H1 (cell line): ENCODE measurements at regions not wholly inside any gene's neighbourhood (a gene's known extent, or its start where the extent isn't known, plus 50 kb on each side); places are given as distances from the start of the nearest gene placed in this dataset.

Experiments used
- CTCF ChIA-PET: fragments of 300-600 bp; sonication (Branson Sonifier 250); formaldehyde crosslinking; loops from one replicate; lab custom pipeline; 2021; ENCODE audit not compliant: partially characterized antibody; lab: Charles Lee
- POLR2A ChIA-PET: fragments of 300-600 bp; sonication (Branson Sonifier 250); formaldehyde crosslinking; loops from one replicate; lab custom pipeline; 2021; ENCODE audit warnings: inconsistent platforms; ENCODE audit not compliant: partially characterized antibody; lab: Charles Lee
- DNase-seq, 2 experiments: peaks; one replicate each; pipeline versions ENCODE4 v3.0.0 to v3.0.0-alpha.2; 2010 to 2022; ENCODE audit warnings: low spot score in 2 of 2, low read depth in 1 of 2, mixed read lengths in 1 of 2
- FAIRE-seq: peaks from 2 replicates; lab custom pipeline; 2011; peaks lifted over from hg19 to GRCh38; lab: Jason Lieb, UNC
- H2AFZ ChIP-seq: 2 replicates; pipeline ENCODE4 v1.8.1; 2012; ENCODE audit warnings: low read length, inconsistent platforms
- H2AK5ac ChIP-seq: 2 replicates; pipeline ENCODE4 v1.6.1; 2013; ENCODE audit warnings: low read depth, low read length
- H2BK120ac ChIP-seq: replicated peaks from 2 replicates; pipeline ENCODE3; 2013; ENCODE audit warnings: low read depth, low read length, inconsistent platforms
- H2BK12ac ChIP-seq: 2 replicates; pipeline ENCODE4 v1.6.1; 2013; ENCODE audit warnings: low read depth, low read length
- H2BK15ac ChIP-seq: 2 replicates; pipeline ENCODE4 v1.6.1; 2013; ENCODE audit warnings: low read length
- H2BK20ac ChIP-seq: 2 replicates; pipeline ENCODE4 v1.6.1; 2013; ENCODE audit warnings: low read length
- H2BK5ac ChIP-seq: 2 replicates; pipeline ENCODE4 v1.6.1; 2013; ENCODE audit warnings: low read depth, low read length
- H3K14ac ChIP-seq: 2 replicates; pipeline ENCODE4 v1.6.1; 2013; ENCODE audit warnings: inconsistent platforms; ENCODE audit not compliant: insufficient read length
- H3K18ac ChIP-seq: 2 replicates; pipeline ENCODE4 v1.6.1; 2013; ENCODE audit warnings: low read length; ENCODE audit errors: extremely low read depth
- H3K23ac ChIP-seq: 2 replicates; pipeline ENCODE4 v1.6.1; 2013; ENCODE audit warnings: inconsistent platforms; ENCODE audit not compliant: insufficient read length
- H3K23me2 ChIP-seq: 2 replicates; pipeline ENCODE4 v1.6.1; 2013; ENCODE audit warnings: low read depth, low read length
- H3K27ac ChIP-seq: 2 replicates; pipeline ENCODE4 v1.6.1; 2011; ENCODE audit warnings: low read depth, low read length, inconsistent platforms
- H3K27me3 ChIP-seq, 4 experiments: replicated peaks in 1 of 4; 1 replicate in 1 of 4; 2 replicates in 3 of 4; pipeline versions ENCODE4 v1.6.1 to v1.8.1; 2011 to 2013; ENCODE audit warnings: low read length in 3 of 4, mild to moderate bottlenecking in 3 of 4, inconsistent platforms in 2 of 4, mixed read lengths in 2 of 4, moderate library complexity in 1 of 4; ENCODE audit not compliant: control insufficient read depth in 3 of 4, insufficient read depth in 3 of 4; ENCODE audit errors: extremely low read depth in 1 of 4
- H3K36me3 ChIP-seq, 4 experiments: 2 replicates each; pipeline versions ENCODE4 v1.6.1 to v1.8.1; 2011 to 2013; ENCODE audit warnings: mild to moderate bottlenecking in 4 of 4, low read length in 3 of 4, moderate library complexity in 2 of 4, control low read depth in 1 of 4, inconsistent platforms in 1 of 4; ENCODE audit not compliant: insufficient read depth in 4 of 4, control insufficient read depth in 2 of 4
- H3K4ac ChIP-seq: replicated peaks from 2 replicates; pipeline ENCODE3; 2013; ENCODE audit warnings: low read length, low read depth, mixed read lengths, inconsistent platforms; ENCODE audit not compliant: insufficient read length
- H3K4me1 ChIP-seq, 4 experiments: replicated peaks in 1 of 4; 1 replicate in 1 of 4; 2 replicates in 3 of 4; pipeline versions ENCODE4 v1.6.1 to v1.8.1; 2011 to 2013; ENCODE audit warnings: low read length in 3 of 4, inconsistent platforms in 2 of 4, mixed read lengths in 1 of 4; ENCODE audit not compliant: insufficient read depth in 4 of 4, control insufficient read depth in 3 of 4
- H3K4me2 ChIP-seq, 2 experiments: 2 replicates each; pipeline versions ENCODE4 v1.6.1 to v1.8.1; 2011 to 2013; ENCODE audit warnings: low read depth in 2 of 2, low read length in 2 of 2, control low read depth in 1 of 2, inconsistent platforms in 1 of 2, mild to moderate bottlenecking in 1 of 2; ENCODE audit not compliant: insufficient read depth in 1 of 2
- H3K4me3 ChIP-seq, 4 experiments: fragments of 200-600, 300-600 bp in 1 of 4; sonication (generic), shearing (Covaris generic), sonication (Bioruptor Twin) in 1 of 4; 2 replicates each; pipeline versions ENCODE4 v1.5.1 to v1.8.1; 2011 to 2016; ENCODE audit warnings: low read length in 4 of 4, low read depth in 3 of 4, control low read depth in 2 of 4, inconsistent platforms in 2 of 4, mild to moderate bottlenecking in 2 of 4, mixed read lengths in 1 of 4, moderate library complexity in 1 of 4; ENCODE audit not compliant: insufficient read depth in 2 of 4; ENCODE audit errors: extremely low read depth in 1 of 4
- H3K56ac ChIP-seq: replicated peaks from 2 replicates; pipeline ENCODE3; 2013; ENCODE audit warnings: low read depth, mild to moderate bottlenecking, mixed read lengths, low read length, inconsistent platforms; ENCODE audit not compliant: insufficient read length
- H3K79me1 ChIP-seq: 2 replicates; pipeline ENCODE4 v1.6.1; 2013; ENCODE audit warnings: low read depth, low read length, control low read depth
- H3K79me2 ChIP-seq, 2 experiments: 2 replicates each; pipeline versions ENCODE4 v1.6.1 to v1.8.1; 2012 to 2013; ENCODE audit warnings: low read length in 2 of 2, mild to moderate bottlenecking in 2 of 2, inconsistent platforms in 1 of 2; ENCODE audit not compliant: insufficient read depth in 2 of 2, control insufficient read depth in 1 of 2
- H3K9ac ChIP-seq, 4 experiments: replicated peaks in 1 of 4; 1 replicate in 1 of 4; 2 replicates in 3 of 4; pipeline versions ENCODE4 v1.6.1 to v1.8.1; 2011 to 2013; ENCODE audit warnings: low read depth in 3 of 4, low read length in 3 of 4, control low read depth in 2 of 4, mild to moderate bottlenecking in 2 of 4, moderate library complexity in 2 of 4, inconsistent platforms in 1 of 4; ENCODE audit errors: extremely low read depth in 1 of 4
- H3K9me3 ChIP-seq, 2 experiments: 2 replicates each; pipeline versions ENCODE4 v1.6.1 to v1.8.1; 2012 to 2013; ENCODE audit warnings: mild to moderate bottlenecking in 2 of 2, moderate library complexity in 2 of 2, control low read depth in 1 of 2, inconsistent platforms in 1 of 2, low read depth in 1 of 2, low read length in 1 of 2, mixed read lengths in 1 of 2; ENCODE audit not compliant: insufficient read depth in 2 of 2
- H4K20me1 ChIP-seq, 2 experiments: replicated peaks in 1 of 2; 2 replicates each; pipeline versions ENCODE3 to v1.8.1; 2011 to 2013; ENCODE audit warnings: inconsistent platforms in 2 of 2, low read length in 2 of 2, mild to moderate bottlenecking in 1 of 2; ENCODE audit not compliant: insufficient read depth in 2 of 2, control insufficient read depth in 1 of 2
- H4K5ac ChIP-seq: 2 replicates; pipeline ENCODE4 v1.6.1; 2013; ENCODE audit warnings: low read length, low read depth, mixed read lengths, inconsistent platforms; ENCODE audit not compliant: insufficient read length
- H4K8ac ChIP-seq: 2 replicates; pipeline ENCODE4 v1.8.0; 2013; ENCODE audit warnings: mild to moderate bottlenecking, moderate library complexity, low read length, inconsistent platforms; ENCODE audit not compliant: insufficient read depth; ENCODE audit errors: extremely low read depth
- H4K91ac ChIP-seq: replicated peaks from 2 replicates; pipeline ENCODE3; 2013; ENCODE audit warnings: low read length, mixed read lengths, inconsistent platforms; ENCODE audit not compliant: insufficient read length
- BRCA1 ChIP-seq: IDR thresholded peaks from 2 replicates; pipeline ENCODE4 v1.6.1; 2012; ENCODE audit warnings: low read depth, low read length, improper control_type of control experiment
- CBX8 ChIP-seq: fragments of 300-800, 300-1000 bp; sonication (generic); IDR thresholded peaks from 2 replicates; pipeline ENCODE4 v1.7.1; 2016; ENCODE audit warnings: low read depth, low read length, borderline replicate concordance
- CHD1 ChIP-seq: IDR thresholded peaks from 2 replicates; pipeline ENCODE4 v1.6.1; 2012; ENCODE audit warnings: low read depth, low read length, improper control_type of control experiment
- EP300 ChIP-seq, 2 experiments: IDR thresholded peaks; 1 replicate in 1 of 2; 2 replicates in 1 of 2; pipeline ENCODE4 v1.6.1; 2011 to 2012; ENCODE audit warnings: low read depth in 2 of 2, low read length in 2 of 2, mild to moderate bottlenecking in 2 of 2, borderline replicate concordance in 1 of 2, inconsistent platforms in 1 of 2, moderate library complexity in 1 of 2
- NANOG ChIP-seq: IDR thresholded peaks from 2 replicates; pipeline ENCODE4 v1.6.1; 2011; ENCODE audit warnings: low read length, low read depth, mild to moderate bottlenecking, inconsistent platforms; ENCODE audit not compliant: insufficient read depth, poor library complexity, severe bottlenecking
- PHF8 ChIP-seq: fragments of 200-600 bp; sonication (generic); conservative IDR thresholded peaks from 2 replicates; pipeline ENCODE4 v1.7.1; 2012; ENCODE audit warnings: low read depth, mild to moderate bottlenecking, inconsistent platforms, low read length, moderate library complexity
- POU5F1 ChIP-seq: IDR thresholded peaks from 2 replicates; pipeline ENCODE4 v1.6.1; 2011; ENCODE audit warnings: low read depth, mild to moderate bottlenecking, low read length, moderate library complexity
- RAD21 ChIP-seq, 2 experiments: IDR thresholded peaks in 1 of 2; conservative IDR thresholded peaks in 1 of 2; 2 replicates each; pipeline ENCODE4 v1.6.1; 2011; ENCODE audit warnings: low read depth in 2 of 2, low read length in 2 of 2, improper control_type of control experiment in 1 of 2, inconsistent platforms in 1 of 2, mild to moderate bottlenecking in 1 of 2, moderate library complexity in 1 of 2
- RNF2 ChIP-seq: fragments of 200-900, 300-1000 bp; sonication (generic); IDR thresholded peaks from 2 replicates; pipeline ENCODE4 v1.7.1; 2016; ENCODE audit warnings: borderline replicate concordance, low read depth, mild to moderate bottlenecking, antibody characterized with exemption, low read length; ENCODE audit not compliant: poor library complexity, severe bottlenecking; ENCODE audit errors: missing control alignments
- SIX5 ChIP-seq: IDR thresholded peaks from 2 replicates; pipeline ENCODE4 v1.6.1; 2011; ENCODE audit warnings: mild to moderate bottlenecking, low read depth, low read length
- SP4 ChIP-seq: IDR thresholded peaks from 2 replicates; pipeline ENCODE4 v1.6.1; 2012; ENCODE audit warnings: low read length, inconsistent platforms
- SUZ12 ChIP-seq: fragments of 200-600 bp; sonication (generic); IDR thresholded peaks from 2 replicates; pipeline ENCODE4 v1.6.1; 2012; ENCODE audit warnings: mild to moderate bottlenecking, inconsistent platforms, low read length, moderate library complexity, mixed read lengths
- YY1 ChIP-seq: IDR thresholded peaks from 2 replicates; pipeline ENCODE4 v1.6.1; 2011; ENCODE audit warnings: low read depth, mild to moderate bottlenecking, low read length
- WGBS, 2 experiments: shearing (Covaris generic) in 1 of 2; methylation state at CpG; one replicate each; pipeline versions ENCODE4 v1.1.6 to v1.1.7; 2013 to 2015; ENCODE audit warnings: low lambda C conversion rate in 2 of 2, mixed read lengths in 2 of 2, inconsistent platforms in 1 of 2, low coverage in 1 of 2, missing lambda C conversion rate in 1 of 2; ENCODE audit not compliant: insufficient replicate concordance in 2 of 2, insufficient coverage in 1 of 2, insufficient read length in 1 of 2; ENCODE audit errors: extremely low coverage in 1 of 2, missing lambda C conversion rate in 1 of 2; 5-methylcytosine and 5-hydroxymethylcytosine counted together

- Histone ChIP-seq H2BK120ac (no peak overlapping the region), H3K23ac (no peak overlapping the region), H3K56ac (no peak overlapping the region), H3K18ac (no peak overlapping the region), H4K5ac (no peak overlapping the region), H3K9ac (no peak overlapping the region), H3K4ac (peak overlapping the region; percentile 92), H3K79me1 (no peaks in the 10 kb centered on the region), H2AFZ (no peak overlapping the region), H4K91ac (peak overlapping the region; percentile 68), H3K4me1 (no peaks in the 10 kb centered on the region), H3K4me2 (no peak overlapping the region), H3K14ac (peak overlapping the region; percentile 66), H2AK5ac (no peak overlapping the region), H2BK20ac (no peak overlapping the region), H3K36me3 (no peaks in the 10 kb centered on the region), H3K79me2 (no peaks in the 10 kb centered on the region), H3K23me2 (no peaks in the 10 kb centered on the region), H3K27ac (no peak overlapping the region), H2BK5ac (no peak overlapping the region), H2BK15ac (0 out of 2 replicates have a peak overlapping the region, but pooled peaks have one; percentile 0), H4K20me1 (peaks cover 0 to 3% of the 10 kb centered on the region in 2 experiments), H2BK12ac (no peak overlapping the region), H3K9me3 (no peaks in the 10 kb centered on the region), H4K8ac (no peak overlapping the region; the same call in 1 of the 2 replicates), H3K27me3 (peaks cover 0 to 1% (median 0%) of the 10 kb centered on the region in 4 experiments; a peak in 1 of 7 replicates), H3K4me3 (no peak overlapping the region)
- 96% methylated on average over 4 of the region's 4 CpGs; no CpG with 5 or more reads in 1 of the 2 experiments for WGBS, 2 experiments
- no peak for DNase-seq
- CTCF ChIA-PET = no interaction called here
- POLR2A ChIA-PET = no interaction called here
- no peak for FAIRE-seq
- TF ChIP-seq EP300 (IDR thresholded peaks at IDR 0.05; ENCODE audit: borderline replicate concordance in 1 of 2, low read depth in 2 of 2, low read length in 2 of 2) = no peak
- TF ChIP-seq BRCA1 = no peak
- no peak for TF ChIP-seq POU5F1
- no peak for TF ChIP-seq SIX5
- TF ChIP-seq CHD1 = no peak
- no peak for TF ChIP-seq RAD21 (IDR thresholded peaks at IDR 0.05 in 1 of 2, conservative IDR thresholded peaks at IDR 0.05 in 1 of 2; ENCODE audit: low read depth in 2 of 2, low read length in 2 of 2)
- no peak for TF ChIP-seq SP4
- TF ChIP-seq NANOG = no peak
- no peak for TF ChIP-seq SUZ12
- TF ChIP-seq CBX8 = no peak
- no peak for TF ChIP-seq PHF8
- TF ChIP-seq YY1 = no peak
- TF ChIP-seq RNF2 = no peak
Measured at GRCh38 chr10:2410049-2410448, 657.3 kb upstream of the PFKP start.
